Activated naive CD8-positive, alpha-beta T cell treated with anti-CD3 and anti-CD28 coated beads for 36 hours (primary cell): ENCODE measurements at regions not wholly inside any gene's neighbourhood (a gene's known extent, or its start where the extent isn't known, plus 50 kb on each side); places are given as distances from the start of the nearest gene placed in this dataset.

Experiments used
- DNase-seq: peaks from one replicate; pipeline ENCODE4 v3.0.0; 2021
- H3K27ac Mint-ChIP-seq: one replicate; pipeline ENCODE4 v1.8.0; 2022; ENCODE audit warnings: mild to moderate bottlenecking, moderate library complexity, mixed read lengths
- H3K27me3 Mint-ChIP-seq: one replicate; pipeline ENCODE4 v1.8.0; 2022; ENCODE audit warnings: mild to moderate bottlenecking, mixed read lengths
- H3K36me3 Mint-ChIP-seq: one replicate; pipeline ENCODE4 v1.8.0; 2021; ENCODE audit warnings: mild to moderate bottlenecking, mixed read lengths
- H3K4me1 Mint-ChIP-seq: one replicate; pipeline ENCODE4 v1.8.0; 2021; ENCODE audit warnings: mixed read lengths
- H3K4me3 Mint-ChIP-seq: one replicate; pipeline ENCODE4 v1.8.0; 2022; ENCODE audit warnings: mild to moderate bottlenecking, moderate library complexity, mixed read lengths
- H3K9me3 Mint-ChIP-seq: one replicate; pipeline ENCODE4 v1.8.0; 2022; ENCODE audit warnings: mixed read lengths

- H3K9me3 Mint-ChIP-seq = peaks cover 2% of the 10 kb centered on the region
- no peak overlapping the region for H3K4me3 Mint-ChIP-seq
- H3K4me1 Mint-ChIP-seq = peaks cover 7% of the 10 kb centered on the region
Measured at GRCh38 chr9:19521205-19521604, 112.4 kb downstream of the ACER2 start.

DNA sequence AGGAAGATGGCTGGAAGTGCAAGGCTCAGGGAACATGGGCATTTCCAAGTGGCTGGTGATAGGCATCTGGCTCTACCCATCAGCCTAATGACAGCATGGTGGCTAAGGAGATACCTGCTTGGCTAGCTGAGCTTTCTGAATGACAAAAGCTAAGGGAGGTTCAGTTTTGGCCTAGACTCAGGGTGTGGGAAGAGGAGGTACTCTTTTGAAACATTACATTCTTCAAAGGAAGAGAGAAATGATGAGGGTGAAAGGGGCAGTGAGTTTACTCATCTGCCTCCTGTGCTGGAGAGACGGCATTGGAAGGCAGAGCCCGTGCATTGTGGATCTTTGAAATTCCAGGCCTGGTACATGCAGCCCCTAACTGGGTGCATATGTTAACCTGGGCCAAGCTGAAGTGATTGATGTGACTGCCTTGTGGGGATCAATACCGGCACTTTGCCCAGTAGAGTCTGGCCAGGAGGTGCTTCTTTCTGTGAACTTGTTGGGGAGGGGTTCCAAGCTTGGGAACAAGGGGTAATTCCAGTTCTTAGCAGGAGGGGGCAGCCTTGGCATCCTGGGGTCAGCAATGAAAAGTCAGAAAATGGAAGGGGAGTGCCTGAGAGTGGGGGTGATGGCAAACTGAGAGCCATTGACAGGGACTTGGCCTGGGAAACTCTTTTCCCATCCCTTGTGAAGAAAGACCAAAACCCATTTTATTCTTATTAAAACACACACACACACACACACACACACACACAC lies 108.6 kb downstream of the ACER2 start:
- no peaks in the 10 kb centered on the region for H3K36me3 Mint-ChIP-seq
- H3K4me1 Mint-ChIP-seq = peaks cover 17% of the 10 kb centered on the region

More at GRCh38 chr9:19521205-19521604, 112.4 kb downstream of the ACER2 start:
- DNase-seq = no peak
- H3K27me3 Mint-ChIP-seq = peaks cover 3% of the 10 kb centered on the region
- no peak overlapping the region for H3K27ac Mint-ChIP-seq
- no peaks in the 10 kb centered on the region for H3K36me3 Mint-ChIP-seq

GRCh38 chr9:19516348-19516747 lies 107.5 kb downstream of the ACER2 start:
- H3K9me3 Mint-ChIP-seq = peaks cover 2% of the 10 kb centered on the region
- peak; percentile 6 for DNase-seq
- H3K27ac Mint-ChIP-seq = no peak overlapping the region
- no peak overlapping the region for H3K4me3 Mint-ChIP-seq
- peaks cover 17% of the 10 kb centered on the region for H3K4me1 Mint-ChIP-seq
- peaks cover 3% of the 10 kb centered on the region for H3K27me3 Mint-ChIP-seq
- H3K36me3 Mint-ChIP-seq = no peaks in the 10 kb centered on the region

More for the DNA sequence above, 108.6 kb downstream of the ACER2 start:
- no peak overlapping the region for H3K4me3 Mint-ChIP-seq
- H3K9me3 Mint-ChIP-seq = peaks cover 2% of the 10 kb centered on the region
- H3K27me3 Mint-ChIP-seq = peaks cover 3% of the 10 kb centered on the region
- no peak for DNase-seq
- H3K27ac Mint-ChIP-seq = no peak overlapping the region

DNA sequence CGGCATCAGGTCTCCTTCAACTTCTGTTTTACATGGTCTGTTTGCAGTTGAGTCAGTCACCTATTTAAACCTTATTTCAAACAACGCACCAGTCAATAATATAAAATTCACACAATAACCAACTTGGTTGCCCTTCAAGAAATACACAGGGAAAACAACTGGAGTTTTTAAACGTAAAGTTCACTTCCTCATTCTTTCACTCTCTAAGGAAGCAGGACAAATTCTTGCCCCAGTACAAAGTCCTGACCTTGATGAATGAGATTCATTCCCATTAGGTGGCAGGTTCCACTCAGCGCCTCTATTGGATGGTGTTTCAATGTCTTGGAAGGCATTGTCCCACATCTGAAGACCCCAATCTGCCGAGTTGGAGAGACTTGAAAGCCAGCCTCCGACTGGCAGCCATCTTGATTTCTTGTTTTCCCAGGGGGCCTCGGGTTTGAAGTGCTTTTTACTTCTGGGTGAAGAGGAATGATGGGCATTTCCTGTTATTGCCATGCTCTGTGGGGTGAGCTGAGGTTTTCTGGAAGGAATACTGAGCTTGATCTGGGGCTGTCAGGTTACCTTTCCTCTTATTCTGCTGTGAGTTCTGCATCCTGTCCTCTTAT lies 105.0 kb downstream of the ACER2 start:
- no peak overlapping the region for H3K4me3 Mint-ChIP-seq
- peaks cover 17% of the 10 kb centered on the region for H3K4me1 Mint-ChIP-seq
- H3K27ac Mint-ChIP-seq = no peak overlapping the region

GRCh38 chr9:19512103-19512832 lies 103.5 kb downstream of the ACER2 start:
- Mint-ChIP-seq H3K4me1 (peaks cover 17% of the 10 kb centered on the region), H3K36me3 (no peaks in the 10 kb centered on the region), H3K27ac (no peak overlapping the region), H3K4me3 (no peak overlapping the region), H3K9me3 (peaks cover 2% of the 10 kb centered on the region), H3K27me3 (no peaks in the 10 kb centered on the region)
- no peak for DNase-seq

More for the DNA sequence above, 105.0 kb downstream of the ACER2 start:
- no peak for DNase-seq
- H3K9me3 Mint-ChIP-seq = peaks cover 2% of the 10 kb centered on the region
- no peaks in the 10 kb centered on the region for H3K27me3 Mint-ChIP-seq
- no peaks in the 10 kb centered on the region for H3K36me3 Mint-ChIP-seq

DNA sequence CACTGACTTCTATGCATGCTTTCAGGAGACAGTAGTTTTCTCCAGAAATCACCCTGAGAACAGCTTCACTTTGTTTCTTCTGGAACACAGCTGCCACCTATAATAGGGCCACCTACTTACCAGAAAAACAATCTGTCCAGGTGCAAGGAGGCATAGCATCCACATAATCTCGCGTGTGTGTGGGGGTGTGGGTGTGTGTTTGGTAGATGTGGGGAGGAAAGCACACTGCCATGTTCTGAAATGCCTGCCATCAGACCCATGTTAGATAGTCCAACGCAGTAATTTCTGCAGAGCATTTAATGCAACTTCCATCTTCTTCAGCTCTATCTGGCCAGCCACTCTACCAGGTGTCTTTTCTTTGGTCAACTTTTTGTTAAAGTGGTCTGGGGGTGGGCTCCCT lies 102.9 kb downstream of the ACER2 start:
- Mint-ChIP-seq H3K4me1 (peaks cover 13% of the 10 kb centered on the region), H3K36me3 (no peaks in the 10 kb centered on the region), H3K4me3 (no peak overlapping the region), H3K27me3 (no peaks in the 10 kb centered on the region), H3K9me3 (peaks cover 2% of the 10 kb centered on the region), H3K27ac (no peak overlapping the region)
- DNase-seq = no peak

DNA sequence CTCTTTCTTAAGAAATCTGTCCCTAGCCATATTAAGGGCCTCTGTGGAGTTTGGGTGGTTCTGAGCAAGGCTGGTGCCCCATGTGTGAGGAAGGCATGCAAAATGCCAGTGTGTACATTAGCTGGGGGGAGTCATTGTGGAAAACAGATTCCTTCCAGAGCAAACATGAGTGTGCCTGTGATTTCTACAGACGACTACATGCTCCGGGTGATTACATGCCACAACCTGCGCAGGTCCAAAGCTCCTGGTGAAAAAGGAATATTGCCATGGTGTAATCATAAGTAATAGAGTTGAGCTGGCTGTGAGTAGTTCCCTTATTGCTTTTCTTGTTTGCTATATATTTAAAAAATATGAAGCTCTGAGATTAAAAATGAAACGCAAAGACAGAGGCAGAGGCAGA lies 102.1 kb downstream of the ACER2 start:
- Mint-ChIP-seq H3K9me3 (no peaks in the 10 kb centered on the region), H3K27ac (no peak overlapping the region), H3K4me1 (peaks cover 7% of the 10 kb centered on the region), H3K4me3 (no peak overlapping the region), H3K27me3 (no peaks in the 10 kb centered on the region), H3K36me3 (no peaks in the 10 kb centered on the region)
- no peak for DNase-seq
